OCI-LY1 (cell line): ENCODE measurements at regions not wholly inside any gene's neighbourhood (a gene's known extent, or its start where the extent isn't known, plus 50 kb on each side); places are given as distances from the start of the nearest gene placed in this dataset.

Experiments used
- H2AFZ ChIP-seq: fragments of 200-600 bp; sonication (generic), shearing (Covaris generic); 2 replicates; pipeline ENCODE4 v1.6.0; 2014; ENCODE audit warnings: antibody characterized with exemption, mild to moderate bottlenecking, low read length
- H3F3A ChIP-seq: fragments of 200-600 bp; sonication (generic), shearing (Covaris generic); 2 replicates; pipeline ENCODE4 v1.6.0; 2014; ENCODE audit warnings: mild to moderate bottlenecking, antibody characterized with exemption, low read length, moderate library complexity; ENCODE audit not compliant: insufficient read depth
- H3K27ac ChIP-seq: fragments of 200-600 bp; sonication (generic); 2 replicates; pipeline ENCODE4 v1.5.1; 2014; ENCODE audit warnings: low read length, mixed run types, mild to moderate bottlenecking, low read depth; ENCODE audit not compliant: poor library complexity, severe bottlenecking
- H3K27me3 ChIP-seq: fragments of 200-600 bp; sonication (generic); 2 replicates; pipeline ENCODE4 v1.6.0; 2014; ENCODE audit warnings: antibody characterized with exemption, mild to moderate bottlenecking, low read length, moderate library complexity; ENCODE audit not compliant: insufficient read depth
- H3K36me3 ChIP-seq: fragments of 200-600 bp; sonication (generic); 2 replicates; pipeline ENCODE4 v1.6.1; 2014; ENCODE audit warnings: mild to moderate bottlenecking, antibody characterized with exemption, low read length, moderate library complexity, mixed read lengths; ENCODE audit not compliant: insufficient read depth
- H3K4me1 ChIP-seq: fragments of 200-600 bp; sonication (generic); 2 replicates; pipeline ENCODE4 v1.5.1; 2014; ENCODE audit warnings: mild to moderate bottlenecking, low read length, moderate library complexity; ENCODE audit not compliant: insufficient read depth, severe bottlenecking
- H3K4me2 ChIP-seq: fragments of 200-600 bp; sonication (generic), shearing (Covaris generic); 2 replicates; pipeline ENCODE4 v1.6.1; 2014; ENCODE audit warnings: low read length
- H3K4me3 ChIP-seq: fragments of 200-600 bp; sonication (generic); 2 replicates; pipeline ENCODE4 v1.5.1; 2014; ENCODE audit warnings: low read length, low read depth, mild to moderate bottlenecking, mixed read lengths; ENCODE audit not compliant: poor library complexity, severe bottlenecking
- H3K79me2 ChIP-seq: fragments of 200-600 bp; shearing (Covaris generic); 2 replicates; pipeline ENCODE4 v1.6.1; 2016; ENCODE audit warnings: mixed run types, low read length, mixed read lengths; ENCODE audit not compliant: insufficient read depth
- H3K9ac ChIP-seq: fragments of 200-600 bp; sonication (generic), shearing (Covaris generic); 2 replicates; pipeline ENCODE4 v1.6.1; 2014; ENCODE audit warnings: mild to moderate bottlenecking, low read length, mixed read lengths
- H3K9me2 ChIP-seq: fragments of 200-600 bp; sonication (generic), shearing (Covaris generic); 2 replicates; pipeline ENCODE4 v1.6.1; 2014; ENCODE audit warnings: low read depth, mild to moderate bottlenecking, low read length, mixed read lengths
- H3K9me3 ChIP-seq: fragments of 200-600 bp; shearing (Covaris generic); 2 replicates; pipeline ENCODE4 v1.6.1; 2014; ENCODE audit warnings: low read length, mixed read lengths
- H4K20me1 ChIP-seq: fragments of 200-600 bp; sonication (generic), shearing (Covaris generic); 2 replicates; pipeline ENCODE4 v1.6.0; 2016; ENCODE audit warnings: mild to moderate bottlenecking, low read length; ENCODE audit not compliant: insufficient read depth
- CTCF ChIP-seq: fragments of 200-600 bp; sonication (generic), shearing (Covaris generic); IDR thresholded peaks from 2 replicates; pipeline ENCODE4 v1.5.1; 2017; ENCODE audit warnings: mild to moderate bottlenecking, antibody characterized with exemption, low read length, moderate library complexity, mixed read lengths
- EZH2 ChIP-seq: fragments of 200-600 bp; sonication (generic), shearing (Covaris generic); IDR thresholded peaks from 2 replicates; pipeline ENCODE4 v1.8.0; 2017; ENCODE audit warnings: borderline replicate concordance, mixed run types, mild to moderate bottlenecking, antibody characterized with exemption, low read length, moderate library complexity, mixed read lengths

GRCh38 chrX:20969565-20969964 lies 404.7 kb upstream of the CNKSR2 start:
- no peak overlapping the region for H3K4me2 ChIP-seq
- H4K20me1 ChIP-seq, result no peaks in the 10 kb centered on the region
- no peaks in the 10 kb centered on the region for H3K9me2 ChIP-seq
- no peak overlapping the region for H3K9ac ChIP-seq
- no peak overlapping the region for H3K27ac ChIP-seq
- no peaks in the 10 kb centered on the region for H3K4me1 ChIP-seq
- no peak overlapping the region for H2AFZ ChIP-seq
- H3K4me3 ChIP-seq, result no peak overlapping the region
- no peaks in the 10 kb centered on the region for H3K9me3 ChIP-seq
- no peaks in the 10 kb centered on the region for H3K27me3 ChIP-seq
- no peaks in the 10 kb centered on the region for H3K79me2 ChIP-seq
- TF ChIP-seq CTCF (no peak), EZH2 (no peak)
- no peaks in the 10 kb centered on the region for H3F3A ChIP-seq
- H3K36me3 ChIP-seq, result no peaks in the 10 kb centered on the region

- no peaks in the 10 kb centered on the region for H4K20me1 ChIP-seq
- H3K4me2 ChIP-seq, result no peak overlapping the region
- no peak for TF ChIP-seq EZH2
- TF ChIP-seq CTCF, result no peak
Observed at GRCh38 chrX:20968996-20969395, 405.2 kb upstream of the CNKSR2 start.

GRCh38 chrX:20967725-20968124 lies 406.5 kb upstream of the CNKSR2 start:
- Histone ChIP-seq H3K9me2 (no peaks in the 10 kb centered on the region), H3K9ac (no peak overlapping the region), H3K4me1 (no peaks in the 10 kb centered on the region), H3K9me3 (no peaks in the 10 kb centered on the region), H3K4me2 (no peak overlapping the region), H4K20me1 (no peaks in the 10 kb centered on the region), H3K36me3 (no peaks in the 10 kb centered on the region), H3F3A (no peaks in the 10 kb centered on the region), H3K27me3 (no peaks in the 10 kb centered on the region), H3K27ac (no peak overlapping the region), H3K79me2 (no peaks in the 10 kb centered on the region), H3K4me3 (no peak overlapping the region), H2AFZ (no peak overlapping the region)
- TF ChIP-seq CTCF, result no peak
- no peak for TF ChIP-seq EZH2

More at GRCh38 chrX:20968996-20969395, 405.2 kb upstream of the CNKSR2 start:
- Histone ChIP-seq H3K36me3 (no peaks in the 10 kb centered on the region), H3F3A (no peaks in the 10 kb centered on the region), H3K4me3 (no peak overlapping the region), H3K9ac (no peak overlapping the region), H2AFZ (no peak overlapping the region), H3K9me3 (no peaks in the 10 kb centered on the region), H3K4me1 (no peaks in the 10 kb centered on the region), H3K79me2 (no peaks in the 10 kb centered on the region), H3K27me3 (no peaks in the 10 kb centered on the region), H3K9me2 (no peaks in the 10 kb centered on the region), H3K27ac (no peak overlapping the region)
